Spleen (tissue), 11 donors: ENCODE measurements at regions not wholly inside any gene's neighbourhood (a gene's known extent, or its start where the extent isn't known, plus 50 kb on each side); places are given as distances from the start of the nearest gene placed in this dataset.

ENCODE experiments used
- DNase-seq: peaks from one replicate; pipeline ENCODE4 v3.0.0-alpha.2; 2020
- H3K27ac ChIP-seq, 8 donors: fragments of 200-600 bp; sonication (generic) in 7 of 8; 1 replicate in 4 of 8; 2 replicates in 4 of 8; pipeline versions ENCODE4 v1.5.0 to v1.8.0; 2016 to 2021; ENCODE audit warnings: inconsistent platforms in 4 of 8, mild to moderate bottlenecking in 4 of 8, moderate library complexity in 1 of 8
- H3K27me3 ChIP-seq, 7 donors: fragments of 200-600 bp; sonication (generic) in 6 of 7; replicated peaks in 1 of 7; 1 replicate in 4 of 7; 2 replicates in 3 of 7; pipeline versions ENCODE4 v1.5.0 to v1.8.0; 2016 to 2021; ENCODE audit warnings: inconsistent platforms in 3 of 7, mild to moderate bottlenecking in 1 of 7
- H3K36me3 ChIP-seq, 6 donors: fragments of 200-600 bp; sonication (generic) in 5 of 6; 1 replicate in 4 of 6; 2 replicates in 2 of 6; pipeline versions ENCODE4 v1.5.0 to v1.8.0; 2016 to 2021; ENCODE audit warnings: inconsistent platforms in 2 of 6
- H3K4me1 ChIP-seq, 6 donors: fragments of 200-600 bp; sonication (generic) in 5 of 6; 1 replicate in 3 of 6; 2 replicates in 3 of 6; pipeline versions ENCODE4 v1.5.0 to v1.8.0; 2016 to 2021; ENCODE audit warnings: inconsistent platforms in 3 of 6
- H3K4me3 ChIP-seq, 8 donors: fragments of 200-600 bp; sonication (generic) in 7 of 8; 1 replicate in 4 of 8; 2 replicates in 4 of 8; pipeline versions ENCODE4 v1.5.0 to v1.8.0; 2016 to 2021; ENCODE audit warnings: inconsistent platforms in 4 of 8, mild to moderate bottlenecking in 4 of 8, moderate library complexity in 2 of 8
- H3K9me3 ChIP-seq, 8 donors: fragments of 200-600 bp; sonication (generic) in 7 of 8; 1 replicate in 4 of 8; 2 replicates in 4 of 8; pipeline versions ENCODE4 v1.5.0 to v1.8.0; 2016 to 2021; ENCODE audit warnings: inconsistent platforms in 4 of 8
- POLR2A ChIP-seq, 3 donors: fragments of 450-650 bp; IDR thresholded peaks; one replicate each; pipeline ENCODE4 v1.5.1; 2017; ENCODE audit warnings: antibody characterized with exemption in 3 of 3, mild to moderate bottlenecking in 1 of 3
- POLR2AphosphoS5 ChIP-seq, 3 donors: sonication (generic); formaldehyde crosslinking; IDR thresholded peaks; one replicate each; pipeline ENCODE4 v1.5.1; 2017; ENCODE audit warnings: antibody characterized with exemption in 3 of 3
- WGBS, 5 donors: extraction: QIAGEN DNeasy Blood & Tissue Kit in 3 of 5; methylation state at CpG; one replicate each; pipeline versions ENCODE4 v1.1.5 to v1.1.7; 2013 to 2018; 5-methylcytosine and 5-hydroxymethylcytosine counted together
- intact Hi-C: fragments of 100-400 bp; cut with DNase I; formaldehyde crosslinking; loops from one replicate; pipeline ENCODE4 v1.15.0; 2023; ENCODE audit warnings: low total_unique reads
- TF ChIP-seq, protein P1 (sequence below), 11 experiments: fragments of 200-600 bp in 7 of 11; fragments of 450-650 bp in 4 of 11; sonication (generic) in 4 of 11; IDR thresholded peaks in 8 of 11; conservative IDR thresholded peaks in 3 of 11; 1 replicate in 7 of 11; 2 replicates in 4 of 11; pipeline versions ENCODE4 v1.4.0 to v1.8.0; 2016 to 2021; ENCODE audit warnings: antibody characterized with exemption in 11 of 11, inconsistent platforms in 4 of 11, mild to moderate bottlenecking in 1 of 11
- donor health status: healthy with polysubstance abuse.
- donor health status: DM: no; HTN: no; CAD: no; lungs with moderate emphysema.
- donor health status: DM: no; HTN: no; CAD: no.
- donor health status: Bipolar disorder and iron deficiency.
- donor health status: healthy.
- donor health status: DM: no; HTN: no; CAD: no.
- donor health status: DM: yes; HTN: yes; CAD: no.

GRCh38 chr9:32294106-32294505, 90.3 kb upstream of the ACO1 start:
- intact Hi-C loops, result no loop called here
- WGBS, 5 donors, result 69 to 81% (median 77%) methylated on average over 2 of the region's 2 CpGs
- Histone ChIP-seq H3K4me1 (no peaks in the 10 kb centered on the region), H3K27ac (no peak overlapping the region), H3K36me3 (no peaks in the 10 kb centered on the region), H3K27me3 (peaks cover 0 to 5% (median 0%) of the 10 kb centered on the region in 7 donors), H3K4me3 (no peak overlapping the region), H3K9me3 (peaks cover 0 to 7% (median 0%) of the 10 kb centered on the region in 8 donors)
- DNase-seq, result no peak
- no peak for TF ChIP-seq POLR2A (IDR thresholded peaks at IDR 0.05)
- no peak for TF ChIP-seq POLR2AphosphoS5 (IDR thresholded peaks at IDR 0.05)
- TF ChIP-seq, protein P1, sequence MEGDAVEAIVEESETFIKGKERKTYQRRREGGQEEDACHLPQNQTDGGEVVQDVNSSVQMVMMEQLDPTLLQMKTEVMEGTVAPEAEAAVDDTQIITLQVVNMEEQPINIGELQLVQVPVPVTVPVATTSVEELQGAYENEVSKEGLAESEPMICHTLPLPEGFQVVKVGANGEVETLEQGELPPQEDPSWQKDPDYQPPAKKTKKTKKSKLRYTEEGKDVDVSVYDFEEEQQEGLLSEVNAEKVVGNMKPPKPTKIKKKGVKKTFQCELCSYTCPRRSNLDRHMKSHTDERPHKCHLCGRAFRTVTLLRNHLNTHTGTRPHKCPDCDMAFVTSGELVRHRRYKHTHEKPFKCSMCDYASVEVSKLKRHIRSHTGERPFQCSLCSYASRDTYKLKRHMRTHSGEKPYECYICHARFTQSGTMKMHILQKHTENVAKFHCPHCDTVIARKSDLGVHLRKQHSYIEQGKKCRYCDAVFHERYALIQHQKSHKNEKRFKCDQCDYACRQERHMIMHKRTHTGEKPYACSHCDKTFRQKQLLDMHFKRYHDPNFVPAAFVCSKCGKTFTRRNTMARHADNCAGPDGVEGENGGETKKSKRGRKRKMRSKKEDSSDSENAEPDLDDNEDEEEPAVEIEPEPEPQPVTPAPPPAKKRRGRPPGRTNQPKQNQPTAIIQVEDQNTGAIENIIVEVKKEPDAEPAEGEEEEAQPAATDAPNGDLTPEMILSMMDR (IDR thresholded peaks at IDR 0.05 in 8 of 11, conservative IDR thresholded peaks at IDR 0.05 in 3 of 11), result no peak

GRCh38 chr9:32300373-32300772, 84.1 kb upstream of the ACO1 start:
- TF ChIP-seq, protein P1 (IDR thresholded peaks at IDR 0.05 in 8 of 11, conservative IDR thresholded peaks at IDR 0.05 in 3 of 11), result no peak
- no peak for TF ChIP-seq POLR2A (IDR thresholded peaks at IDR 0.05)
- no peak for TF ChIP-seq POLR2AphosphoS5 (IDR thresholded peaks at IDR 0.05)
- intact Hi-C loops, result no loop called here
- H3K27me3 ChIP-seq, result peaks cover 0 to 4% (median 0%) of the 10 kb centered on the region in 7 donors
- 65 to 84% (median 65%) methylated on average over 2 of the region's 2 CpGs for WGBS, 5 donors
- no peaks in the 10 kb centered on the region for H3K9me3 ChIP-seq
- DNase-seq, result no peak
- no peaks in the 10 kb centered on the region for H3K4me1 ChIP-seq
- H3K4me3 ChIP-seq, result no peak overlapping the region
- no peak overlapping the region for H3K27ac ChIP-seq
- H3K36me3 ChIP-seq, result no peaks in the 10 kb centered on the region

DNA sequence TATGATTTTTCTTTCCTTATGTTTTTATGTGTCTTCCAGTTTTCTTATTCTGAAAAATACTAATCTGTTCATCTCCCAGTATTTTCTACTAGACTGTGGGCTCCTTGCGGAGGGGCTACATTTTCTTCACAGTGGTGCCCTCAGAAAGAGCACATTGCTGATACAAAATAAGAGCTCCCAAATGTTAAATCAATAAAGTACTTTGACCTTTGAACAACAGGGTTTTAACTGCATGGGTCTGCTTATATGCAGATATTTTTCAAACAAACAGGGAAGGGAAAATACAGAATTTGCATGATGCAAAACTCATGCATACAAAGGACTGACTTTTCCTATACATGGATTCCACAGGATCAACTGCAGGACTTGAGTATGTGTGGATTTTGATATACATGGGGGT, 79.9 kb upstream of the ACO1 start:
- H3K4me3 ChIP-seq, result no peak overlapping the region
- H3K27me3 ChIP-seq, result no peaks in the 10 kb centered on the region
- H3K27ac ChIP-seq, result no peak overlapping the region
- no peaks in the 10 kb centered on the region for H3K36me3 ChIP-seq
- intact Hi-C loops, result no loop called here
- 0 to 51% (median 0%) methylated on average over 1 of the region's 1 CpG for WGBS, 5 donors
- no peak for TF ChIP-seq POLR2AphosphoS5 (IDR thresholded peaks at IDR 0.05)
- no peaks in the 10 kb centered on the region for H3K4me1 ChIP-seq
- H3K9me3 ChIP-seq, result peaks cover 0 to 10% (median 0%) of the 10 kb centered on the region in 8 donors
- no peak for DNase-seq

DNA sequence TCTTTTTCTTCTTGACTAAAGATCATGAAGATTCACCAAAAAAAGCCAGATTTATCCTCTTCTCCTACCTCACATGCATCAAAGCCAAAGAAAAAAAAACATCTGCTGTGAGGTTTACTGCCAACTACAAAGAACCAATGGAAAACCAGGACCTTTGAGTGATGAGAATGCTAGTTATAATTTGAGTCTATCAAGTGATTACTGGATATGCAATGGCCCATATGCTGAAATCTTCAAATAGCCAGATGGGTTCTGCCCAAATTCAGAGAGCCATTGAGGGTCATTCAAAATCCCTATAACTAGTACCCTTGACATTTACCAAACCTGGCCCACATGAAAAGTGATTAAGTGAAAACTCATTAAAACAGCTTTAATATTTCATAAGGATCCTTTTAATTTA, 78.4 kb upstream of the ACO1 start:
- H3K27me3 ChIP-seq, result no peaks in the 10 kb centered on the region
- H3K4me1 ChIP-seq, result no peaks in the 10 kb centered on the region
- H3K27ac ChIP-seq, result no peak overlapping the region
- intact Hi-C loops, result no loop called here
- DNase-seq, result no peak
- TF ChIP-seq, protein P1 (IDR thresholded peaks at IDR 0.05 in 8 of 11, conservative IDR thresholded peaks at IDR 0.05 in 3 of 11), result no peak
- no peak for TF ChIP-seq POLR2A (IDR thresholded peaks at IDR 0.05)
- H3K36me3 ChIP-seq, result no peaks in the 10 kb centered on the region
- H3K9me3 ChIP-seq, result peaks cover 0 to 10% (median 0%) of the 10 kb centered on the region in 8 donors
- no peak overlapping the region for H3K4me3 ChIP-seq

GRCh38 chr9:32319312-32319929, 65.0 kb upstream of the ACO1 start:
- no peak for TF ChIP-seq POLR2AphosphoS5 (IDR thresholded peaks at IDR 0.05)
- no peak for TF ChIP-seq POLR2A (IDR thresholded peaks at IDR 0.05)
- TF ChIP-seq, protein P1 (IDR thresholded peaks at IDR 0.05 in 8 of 11, conservative IDR thresholded peaks at IDR 0.05 in 3 of 11), result no peak
- Histone ChIP-seq H3K27ac (no peak overlapping the region), H3K4me3 (no peak overlapping the region), H3K36me3 (no peaks in the 10 kb centered on the region), H3K4me1 (no peaks in the 10 kb centered on the region), H3K9me3 (peaks cover 0 to 10% (median 0%) of the 10 kb centered on the region in 8 donors), H3K27me3 (no peaks in the 10 kb centered on the region)
- intact Hi-C loops, result no loop called here
- DNase-seq, result no peak
- 72 to 83% (median 78%) methylated on average over 4 of the region's 4 CpGs for WGBS, 5 donors
